ENCODE measurements at regions not wholly inside any gene's neighbourhood (a gene's known extent, or its start where the extent isn't known, plus 50 kb on each side); places are given as distances from the start of the nearest gene placed in this dataset.

GRCh38 chr22:45101515-45102227, 62.1 kb upstream of the NUP50 start:
- TF ChIP-seq YY1 (IDR thresholded peaks at IDR 0.05; ENCODE audit: low read depth) (no peak), TAF1 (IDR thresholded peaks at IDR 0.05; ENCODE audit: low read depth) (no peak), USF1 (IDR thresholded peaks at IDR 0.05) (peak; percentile 67), RAD21 (IDR thresholded peaks at IDR 0.05; ENCODE audit: low read depth) (peak; percentile 55), MAX (IDR thresholded peaks at IDR 0.05) (no peak; the same call in 1 of the 2 replicates), EGR1 (IDR thresholded peaks at IDR 0.05) (no peak), REST (IDR thresholded peaks at IDR 0.05; ENCODE audit: low read depth) (no peak), CEBPB (IDR thresholded peaks at IDR 0.05) (no peak), ZBTB7A (IDR thresholded peaks at IDR 0.05; ENCODE audit: low read depth) (no peak), TEAD4 (IDR thresholded peaks at IDR 0.05) (no peak), TCF12 (IDR thresholded peaks at IDR 0.05; ENCODE audit: low read depth) (no peak), NFIC (IDR thresholded peaks at IDR 0.05) (no peak), CREB1 (IDR thresholded peaks at IDR 0.05; ENCODE audit: low read depth) (no peak)

Data from Ishikawa (cell line).